GM21367 (cell line): ENCODE measurements at regions not wholly inside any gene's neighbourhood (a gene's known extent, or its start where the extent isn't known, plus 50 kb on each side); places are given as distances from the start of the nearest gene placed in this dataset.
"Not testable (repeated sequence)": the region's sequence is repeated elsewhere in the genome, so short reads cannot be mapped to it uniquely, and the experiment has no call there.

Source experiments
- ATAC-seq: cut with Tn5 transposase; IDR thresholded peaks from one replicate; pipeline ENCODE4 v1.9.1; 2021; ENCODE audit not compliant: unreplicated experiment

- no peak for ATAC-seq
Measured at GRCh38 chr17:33927732-33928133, 327.4 kb upstream of the CCL2 start.

- ATAC-seq: no peak
Measured at GRCh38 chr17:33929181-33929724, 325.8 kb upstream of the CCL2 start.

- not testable (repeated sequence) for ATAC-seq
Measured at GRCh38 chr17:33931148-33931814, 323.8 kb upstream of the CCL2 start.

- no peak for ATAC-seq
Measured at GRCh38 chr17:33932996-33933395, 322.1 kb upstream of the CCL2 start.

- ATAC-seq: no peak
Measured at GRCh38 chr17:33933576-33933975, 321.5 kb upstream of the CCL2 start.

GRCh38 chr17:33934696-33935095 is 320.4 kb upstream of the CCL2 start:
- ATAC-seq: no peak

GRCh38 chr17:33935822-33936221 is 319.3 kb upstream of the CCL2 start:
- ATAC-seq: no peak

- no peak for ATAC-seq
Measured at GRCh38 chr17:33936764-33937163, 318.3 kb upstream of the CCL2 start.

- ATAC-seq: no peak
Measured at GRCh38 chr17:33939959-33940358, 315.1 kb upstream of the CCL2 start.

GRCh38 chr17:33940769-33941370 is 314.2 kb upstream of the CCL2 start:
- ATAC-seq: no peak

- no peak for ATAC-seq
Measured at GRCh38 chr17:33941744-33942143, 313.3 kb upstream of the CCL2 start.

- no peak for ATAC-seq
Measured at GRCh38 chr17:33942414-33942813, 312.7 kb upstream of the CCL2 start.

GRCh38 chr17:33944412-33944811 is 310.7 kb upstream of the CCL2 start:
- ATAC-seq: no peak

- ATAC-seq: no peak
Measured at GRCh38 chr17:33944826-33945225, 310.3 kb upstream of the CCL2 start.

- ATAC-seq: no peak
Measured at GRCh38 chr17:33945646-33946546, 309.2 kb upstream of the CCL2 start.

- no peak for ATAC-seq
Measured at GRCh38 chr17:33947762-33948161, 307.3 kb upstream of the CCL2 start.

- no peak for ATAC-seq
Measured at GRCh38 chr17:33948309-33948708, 306.8 kb upstream of the CCL2 start.

- ATAC-seq: no peak
Measured at GRCh38 chr17:33949100-33949499, 306.0 kb upstream of the CCL2 start.

- no peak for ATAC-seq
Measured at GRCh38 chr17:33950061-33950460, 305.0 kb upstream of the CCL2 start.

- no peak for ATAC-seq
Measured at GRCh38 chr17:33952425-33952824, 302.7 kb upstream of the CCL2 start.

- no peak for ATAC-seq
Measured at GRCh38 chr17:33954597-33954996, 300.5 kb upstream of the CCL2 start.

GRCh38 chr17:33955461-33955860 is 299.6 kb upstream of the CCL2 start:
- ATAC-seq: no peak
